ENCODE measurements at regions not wholly inside any gene's neighbourhood (a gene's known extent, or its start where the extent isn't known, plus 50 kb on each side); places are given as distances from the start of the nearest gene placed in this dataset.

DNA sequence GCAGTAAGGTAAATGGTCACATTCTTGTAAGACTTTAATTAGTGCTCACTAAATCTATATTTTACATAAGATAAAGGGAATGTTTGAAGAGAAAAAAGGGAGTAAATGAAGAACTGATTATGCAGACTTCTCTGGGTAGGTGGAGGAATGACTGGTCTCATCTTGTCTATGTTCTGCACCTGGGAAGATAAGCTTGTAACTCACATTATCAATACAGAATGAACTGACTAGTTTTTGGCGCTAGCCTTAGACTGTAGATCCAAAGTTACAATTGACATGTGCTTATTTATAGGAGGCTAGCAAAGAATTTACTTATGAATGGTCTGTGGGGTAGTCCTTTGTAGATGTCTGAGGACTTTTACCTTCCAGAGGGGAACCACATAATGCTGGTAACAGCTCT lies 214.9 kb upstream of the RAB4A start:
- H3K27ac Mint-ChIP-seq: no peak overlapping the region
- TF ChIP-seq, protein P1, sequence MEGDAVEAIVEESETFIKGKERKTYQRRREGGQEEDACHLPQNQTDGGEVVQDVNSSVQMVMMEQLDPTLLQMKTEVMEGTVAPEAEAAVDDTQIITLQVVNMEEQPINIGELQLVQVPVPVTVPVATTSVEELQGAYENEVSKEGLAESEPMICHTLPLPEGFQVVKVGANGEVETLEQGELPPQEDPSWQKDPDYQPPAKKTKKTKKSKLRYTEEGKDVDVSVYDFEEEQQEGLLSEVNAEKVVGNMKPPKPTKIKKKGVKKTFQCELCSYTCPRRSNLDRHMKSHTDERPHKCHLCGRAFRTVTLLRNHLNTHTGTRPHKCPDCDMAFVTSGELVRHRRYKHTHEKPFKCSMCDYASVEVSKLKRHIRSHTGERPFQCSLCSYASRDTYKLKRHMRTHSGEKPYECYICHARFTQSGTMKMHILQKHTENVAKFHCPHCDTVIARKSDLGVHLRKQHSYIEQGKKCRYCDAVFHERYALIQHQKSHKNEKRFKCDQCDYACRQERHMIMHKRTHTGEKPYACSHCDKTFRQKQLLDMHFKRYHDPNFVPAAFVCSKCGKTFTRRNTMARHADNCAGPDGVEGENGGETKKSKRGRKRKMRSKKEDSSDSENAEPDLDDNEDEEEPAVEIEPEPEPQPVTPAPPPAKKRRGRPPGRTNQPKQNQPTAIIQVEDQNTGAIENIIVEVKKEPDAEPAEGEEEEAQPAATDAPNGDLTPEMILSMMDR (conservative IDR thresholded peaks at IDR 0.05): no peak
- no peaks in the 10 kb centered on the region for H3K36me3 Mint-ChIP-seq
- H3K9me3 Mint-ChIP-seq: no peaks in the 10 kb centered on the region
- H3K4me3 Mint-ChIP-seq: no peak overlapping the region
- peaks cover 25% of the 10 kb centered on the region for H3K4me1 Mint-ChIP-seq (ENCODE audit: unreplicated experiment)
- DNase-seq (ENCODE audit: extremely low spot score, unreplicated experiment): no peak
- H3K27me3 Mint-ChIP-seq: no peaks in the 10 kb centered on the region

DNA sequence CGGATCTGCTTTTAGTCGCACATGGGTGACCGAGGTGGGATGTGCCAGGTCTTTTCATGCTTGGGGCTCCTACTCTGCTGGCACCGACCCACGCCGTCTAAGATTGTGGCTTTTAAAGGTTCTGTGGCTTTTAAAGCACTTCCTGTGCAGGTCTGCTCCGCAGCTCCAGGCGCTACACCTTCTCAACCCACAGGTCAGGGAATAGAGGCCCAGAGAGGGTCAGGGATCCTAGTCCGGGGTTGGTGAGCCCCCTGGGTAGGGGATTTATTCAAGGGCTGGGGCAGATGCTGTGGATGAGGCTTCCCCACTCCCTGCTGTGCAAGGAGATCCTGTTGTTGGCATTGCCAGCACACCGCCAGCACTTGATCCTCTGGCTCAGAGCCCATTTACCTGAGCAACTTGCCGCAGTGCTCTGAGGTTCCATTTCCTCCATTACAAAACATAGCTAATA lies 212.8 kb upstream of the RAB4A start:
- no peak overlapping the region for H3K27ac Mint-ChIP-seq
- H3K27me3 Mint-ChIP-seq: no peaks in the 10 kb centered on the region
- no peak overlapping the region for H3K4me3 Mint-ChIP-seq
- H3K9me3 Mint-ChIP-seq: no peaks in the 10 kb centered on the region
- H3K4me1 Mint-ChIP-seq (ENCODE audit: unreplicated experiment): peaks cover 30% of the 10 kb centered on the region
- H3K36me3 Mint-ChIP-seq: no peaks in the 10 kb centered on the region
- no peak for DNase-seq (ENCODE audit: extremely low spot score, unreplicated experiment)
- TF ChIP-seq, protein P1 (conservative IDR thresholded peaks at IDR 0.05): no peak

DNA sequence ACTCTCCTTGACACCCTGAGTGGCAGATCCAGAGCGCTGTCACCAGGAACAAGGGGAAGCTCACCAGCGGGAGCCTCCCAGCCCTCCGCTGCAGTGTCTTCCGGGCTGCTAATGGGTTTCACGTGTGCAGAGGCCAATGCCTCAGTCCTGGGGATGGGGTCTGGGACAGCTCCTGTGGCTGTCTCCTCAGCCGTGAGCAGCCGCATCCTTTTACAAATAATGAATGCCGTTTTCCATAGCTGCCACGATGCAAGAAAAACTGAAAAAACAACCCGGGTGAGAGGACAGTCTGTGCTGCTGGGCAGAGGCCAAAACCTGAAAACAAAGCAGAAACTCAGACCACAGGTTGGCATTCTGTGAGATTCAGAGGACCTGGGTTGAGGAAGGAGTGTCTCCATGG lies 212.2 kb upstream of the RAB4A start:
- no peak overlapping the region for H3K27ac Mint-ChIP-seq
- peak overlapping the region; percentile 5 for H3K4me3 Mint-ChIP-seq
- H3K4me1 Mint-ChIP-seq (ENCODE audit: unreplicated experiment): peaks cover 34% of the 10 kb centered on the region
- no peaks in the 10 kb centered on the region for H3K27me3 Mint-ChIP-seq
- H3K36me3 Mint-ChIP-seq: no peaks in the 10 kb centered on the region
- DNase-seq (ENCODE audit: extremely low spot score, unreplicated experiment): no peak
- TF ChIP-seq, protein P1 (conservative IDR thresholded peaks at IDR 0.05): no peak
- H3K9me3 Mint-ChIP-seq: no peaks in the 10 kb centered on the region

DNA sequence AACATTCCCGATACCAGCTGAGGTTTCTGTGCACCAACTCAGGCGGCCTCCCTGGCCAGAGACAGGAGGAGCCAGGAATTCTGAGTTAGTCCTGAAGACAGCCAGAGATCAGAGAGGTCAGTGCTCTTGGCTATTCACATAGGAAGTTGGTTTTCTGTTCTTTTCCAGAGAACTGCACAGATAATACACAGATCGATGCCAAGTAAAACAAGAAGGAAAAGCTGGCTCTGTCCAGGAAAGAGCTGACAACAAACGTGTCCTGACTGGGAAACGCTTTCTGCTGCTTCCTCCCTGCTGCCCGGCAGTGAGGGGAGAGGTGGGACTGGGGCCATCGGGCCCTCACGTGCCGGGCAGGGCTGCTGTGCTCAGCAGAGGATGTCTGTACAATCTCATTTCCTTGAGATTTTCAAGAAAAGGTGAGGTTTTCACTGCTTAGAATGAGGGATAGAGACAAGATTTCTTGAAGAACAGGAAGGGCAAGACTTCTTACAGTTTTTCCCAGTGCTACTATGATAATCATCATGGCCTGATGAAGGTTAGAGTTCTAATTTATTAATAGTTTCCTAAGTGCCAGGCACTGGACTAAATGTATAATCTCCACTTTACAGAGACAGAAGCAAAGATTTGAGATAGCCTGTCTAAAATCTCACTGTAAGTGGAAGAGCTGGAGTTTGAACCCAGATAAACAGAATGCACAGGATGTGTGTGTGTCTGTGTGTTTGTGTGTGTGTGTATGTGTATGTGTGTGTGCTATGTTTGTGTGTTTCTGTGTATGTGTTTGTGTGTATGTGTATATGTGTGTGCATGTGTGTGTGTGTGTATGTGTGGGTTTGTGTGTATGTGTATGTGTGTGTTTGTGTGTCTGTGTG lies 211.0 kb upstream of the RAB4A start:
- Mint-ChIP-seq H3K4me3 (peak overlapping the region; percentile 2), H3K27me3 (no peaks in the 10 kb centered on the region), H3K4me1 (ENCODE audit: unreplicated experiment) (peaks cover 43% of the 10 kb centered on the region), H3K9me3 (peaks cover 4% of the 10 kb centered on the region), H3K36me3 (no peaks in the 10 kb centered on the region), H3K27ac (peak overlapping the region; percentile 77)
- TF ChIP-seq, protein P1 (conservative IDR thresholded peaks at IDR 0.05): no peak
- no peak for DNase-seq (ENCODE audit: extremely low spot score, unreplicated experiment)

DNA sequence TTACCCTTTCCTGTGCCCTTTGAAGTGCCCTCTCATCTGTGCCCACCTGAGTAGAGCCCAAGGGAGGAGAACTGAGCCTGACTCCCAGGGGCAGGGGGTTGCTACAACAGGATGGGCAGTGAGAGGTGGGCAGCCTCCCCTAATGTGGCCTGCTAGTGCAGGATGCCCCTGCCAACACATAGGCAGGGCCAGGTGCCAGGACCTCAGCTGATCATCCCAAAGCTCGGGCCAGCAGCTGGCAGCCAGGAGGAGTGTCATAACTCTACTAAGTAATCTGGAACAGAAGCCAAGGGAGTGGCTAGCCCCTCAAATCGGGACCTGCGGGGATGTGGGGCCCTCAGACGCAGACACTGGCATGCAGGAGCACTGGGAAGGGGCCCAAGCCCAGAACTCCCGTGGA lies 208.8 kb upstream of the RAB4A start:
- Mint-ChIP-seq H3K9me3 (peaks cover 4% of the 10 kb centered on the region), H3K27ac (no peak overlapping the region), H3K4me1 (ENCODE audit: unreplicated experiment) (peaks cover 43% of the 10 kb centered on the region), H3K36me3 (no peaks in the 10 kb centered on the region), H3K4me3 (no peak overlapping the region), H3K27me3 (no peaks in the 10 kb centered on the region)
- no peak for DNase-seq (ENCODE audit: extremely low spot score, unreplicated experiment)
- TF ChIP-seq, protein P1 (conservative IDR thresholded peaks at IDR 0.05): no peak

Measured in type B pancreatic cell (in vitro differentiated cells).